Cerebellar cortex (tissue), 1 donor: ENCODE measurements at regions not wholly inside any gene's neighbourhood (a gene's known extent, or its start where the extent isn't known, plus 50 kb on each side); places are given as distances from the start of the nearest gene placed in this dataset.
A peak's percentile ranks its signal among the peaks of the same experiment; 100 is the strongest.

Source experiments
- DNase-seq: peaks from one replicate; pipeline ENCODE4 v3.0.0-alpha.2; 2015; ENCODE audit warnings: low spot score

GRCh38 chr4:151887031-151887815 is 126.4 kb upstream of the GATB start:
- no peak for DNase-seq

GRCh38 chr4:151885123-151885522 is 124.3 kb upstream of the GATB start:
- DNase-seq, result no peak

GRCh38 chr4:151883747-151884146 is 122.9 kb upstream of the GATB start:
- no peak for DNase-seq

GRCh38 chr4:151882072-151882803 is 121.4 kb upstream of the GATB start:
- DNase-seq, result no peak

GRCh38 chr4:151879705-151880445 is 119.1 kb upstream of the GATB start:
- no peak for DNase-seq

- no peak for DNase-seq
Measured at GRCh38 chr4:151876381-151876988, 115.7 kb upstream of the GATB start.

GRCh38 chr4:151874328-151874727 is 113.5 kb upstream of the GATB start:
- no peak for DNase-seq

GRCh38 chr4:151866592-151866918 is 105.7 kb upstream of the GATB start:
- DNase-seq, result no peak

GRCh38 chr4:151865744-151866591 is 105.2 kb upstream of the GATB start:
- DNase-seq, result peak; percentile 74

GRCh38 chr4:151865312-151865711 is 104.5 kb upstream of the GATB start:
- DNase-seq, result peak; percentile 90

GRCh38 chr4:151864068-151864467 is 103.3 kb upstream of the GATB start:
- DNase-seq, result no peak

- DNase-seq, result no peak
Measured at GRCh38 chr4:151862766-151863165, 102.0 kb upstream of the GATB start.

- no peak for DNase-seq
Measured at GRCh38 chr4:151860561-151861093, 99.8 kb upstream of the GATB start.

- no peak for DNase-seq
Measured at GRCh38 chr4:151859641-151860040, 98.8 kb upstream of the GATB start.

GRCh38 chr4:151858356-151858755 is 97.5 kb upstream of the GATB start:
- DNase-seq, result no peak

GRCh38 chr4:151857368-151857767 is 96.6 kb upstream of the GATB start:
- no peak for DNase-seq

- no peak for DNase-seq
Measured at GRCh38 chr4:151855747-151856146, 94.9 kb upstream of the GATB start.

- DNase-seq, result no peak
Measured at GRCh38 chr4:151854731-151855130, 93.9 kb upstream of the GATB start.

GRCh38 chr4:151853034-151853433 is 92.2 kb upstream of the GATB start:
- DNase-seq, result no peak

GRCh38 chr4:151852202-151852601 is 91.4 kb upstream of the GATB start:
- DNase-seq, result no peak

GRCh38 chr4:151851354-151851753 is 90.5 kb upstream of the GATB start:
- no peak for DNase-seq
